Colonic mucosa (tissue), 4 donors: ENCODE measurements at regions not wholly inside any gene's neighbourhood (a gene's known extent, or its start where the extent isn't known, plus 50 kb on each side); places are given as distances from the start of the nearest gene placed in this dataset.
"Not testable (repeated sequence)": the region's sequence is repeated elsewhere in the genome, so short reads cannot be mapped to it uniquely, and the experiment has no call there.

Experiments used
- DNase-seq: peaks from one replicate; pipeline ENCODE4 v3.0.0-alpha.2; 2020
- H3K27ac ChIP-seq: fragments of 200-600 bp; one replicate; pipeline ENCODE4 v1.8.0; 2021
- H3K27me3 ChIP-seq: fragments of 200-600 bp; one replicate; pipeline ENCODE4 v1.8.0; 2021
- H3K36me3 ChIP-seq: fragments of 200-600 bp; one replicate; pipeline ENCODE4 v1.8.0; 2021
- H3K4me1 ChIP-seq: fragments of 200-600 bp; one replicate; pipeline ENCODE4 v1.8.0; 2021; ENCODE audit warnings: mild to moderate bottlenecking
- H3K4me3 ChIP-seq: fragments of 200-600 bp; one replicate; pipeline ENCODE4 v1.8.0; 2021
- H3K9ac ChIP-seq, 2 donors: one replicate each; pipeline ENCODE4 v1.7.0; 2013; ENCODE audit warnings: control low read depth in 2 of 2, low read depth in 2 of 2, low read length in 2 of 2
- H3K9me3 ChIP-seq: fragments of 200-600 bp; one replicate; pipeline ENCODE4 v1.8.0; 2021
- intact Hi-C: fragments of 100-400 bp; cut with DNase I; formaldehyde crosslinking; loops from one replicate; pipeline ENCODE4 v1.14.1; 2022
- TF ChIP-seq, protein P1 (sequence below): fragments of 200-600 bp; IDR thresholded peaks from one replicate; pipeline ENCODE4 v1.8.0; 2022; ENCODE audit warnings: antibody characterized with exemption, mild to moderate bottlenecking
- donor health status: healthy.
- donor health status: DM: no; HTN: no; CAD: no.
- donor health status: DM: no; HTN: no; CAD: no.

DNA sequence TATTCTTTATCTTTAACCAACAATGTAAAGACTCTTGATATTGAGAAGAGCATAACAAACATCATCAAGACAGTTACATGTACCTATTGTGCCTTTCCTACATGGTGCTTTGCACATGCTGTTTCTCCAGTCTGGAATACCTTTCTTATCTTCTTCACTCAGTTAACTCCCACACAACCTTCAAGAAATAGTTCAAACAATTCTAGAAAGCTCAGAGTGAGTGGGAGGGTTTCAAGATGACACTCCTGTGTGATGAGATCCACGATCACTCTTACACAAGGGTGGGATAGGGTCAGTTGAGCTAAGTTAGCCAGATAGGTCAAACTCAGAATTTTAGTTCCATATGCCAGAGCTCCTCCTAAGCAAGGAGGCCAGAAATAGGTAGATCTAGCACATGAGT is 915.5 kb downstream of the NR2F1-AS1 start:
- no peak overlapping the region for H3K27ac ChIP-seq
- DNase-seq: no peak
- no peaks in the 10 kb centered on the region for H3K27me3 ChIP-seq
- intact Hi-C loops: no loop called here
- no peak overlapping the region for H3K4me3 ChIP-seq
- no peak overlapping the region for H3K9ac ChIP-seq
- no peaks in the 10 kb centered on the region for H3K4me1 ChIP-seq
- TF ChIP-seq, protein P1, sequence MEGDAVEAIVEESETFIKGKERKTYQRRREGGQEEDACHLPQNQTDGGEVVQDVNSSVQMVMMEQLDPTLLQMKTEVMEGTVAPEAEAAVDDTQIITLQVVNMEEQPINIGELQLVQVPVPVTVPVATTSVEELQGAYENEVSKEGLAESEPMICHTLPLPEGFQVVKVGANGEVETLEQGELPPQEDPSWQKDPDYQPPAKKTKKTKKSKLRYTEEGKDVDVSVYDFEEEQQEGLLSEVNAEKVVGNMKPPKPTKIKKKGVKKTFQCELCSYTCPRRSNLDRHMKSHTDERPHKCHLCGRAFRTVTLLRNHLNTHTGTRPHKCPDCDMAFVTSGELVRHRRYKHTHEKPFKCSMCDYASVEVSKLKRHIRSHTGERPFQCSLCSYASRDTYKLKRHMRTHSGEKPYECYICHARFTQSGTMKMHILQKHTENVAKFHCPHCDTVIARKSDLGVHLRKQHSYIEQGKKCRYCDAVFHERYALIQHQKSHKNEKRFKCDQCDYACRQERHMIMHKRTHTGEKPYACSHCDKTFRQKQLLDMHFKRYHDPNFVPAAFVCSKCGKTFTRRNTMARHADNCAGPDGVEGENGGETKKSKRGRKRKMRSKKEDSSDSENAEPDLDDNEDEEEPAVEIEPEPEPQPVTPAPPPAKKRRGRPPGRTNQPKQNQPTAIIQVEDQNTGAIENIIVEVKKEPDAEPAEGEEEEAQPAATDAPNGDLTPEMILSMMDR: no peak
- no peaks in the 10 kb centered on the region for H3K36me3 ChIP-seq
- H3K9me3 ChIP-seq: no peaks in the 10 kb centered on the region

DNA sequence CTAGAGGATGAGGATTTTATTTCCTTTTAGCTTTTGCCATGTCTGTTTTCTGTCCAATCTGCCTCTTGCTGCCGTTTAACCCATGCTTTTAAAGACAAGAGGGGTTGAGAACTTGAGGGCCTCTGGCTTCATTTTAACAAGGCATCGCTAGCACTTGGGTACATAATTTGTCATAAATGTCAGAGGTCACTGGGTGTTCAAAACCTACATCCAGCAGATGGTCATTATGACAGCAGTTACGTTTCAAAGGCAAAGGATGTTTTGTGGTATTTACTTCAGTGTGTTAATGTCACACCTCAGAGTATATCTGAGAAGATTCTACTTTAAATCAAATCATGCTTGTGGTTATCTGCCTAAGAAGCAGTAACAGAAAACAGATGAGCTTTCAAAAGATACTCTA is 918.3 kb downstream of the NR2F1-AS1 start:
- intact Hi-C loops: no loop called here
- TF ChIP-seq, protein P1: no peak
- Histone ChIP-seq H3K9me3 (no peaks in the 10 kb centered on the region), H3K27me3 (no peaks in the 10 kb centered on the region), H3K4me1 (no peaks in the 10 kb centered on the region), H3K9ac (no peak overlapping the region), H3K4me3 (no peak overlapping the region), H3K27ac (no peak overlapping the region), H3K36me3 (no peaks in the 10 kb centered on the region)
- no peak for DNase-seq

DNA sequence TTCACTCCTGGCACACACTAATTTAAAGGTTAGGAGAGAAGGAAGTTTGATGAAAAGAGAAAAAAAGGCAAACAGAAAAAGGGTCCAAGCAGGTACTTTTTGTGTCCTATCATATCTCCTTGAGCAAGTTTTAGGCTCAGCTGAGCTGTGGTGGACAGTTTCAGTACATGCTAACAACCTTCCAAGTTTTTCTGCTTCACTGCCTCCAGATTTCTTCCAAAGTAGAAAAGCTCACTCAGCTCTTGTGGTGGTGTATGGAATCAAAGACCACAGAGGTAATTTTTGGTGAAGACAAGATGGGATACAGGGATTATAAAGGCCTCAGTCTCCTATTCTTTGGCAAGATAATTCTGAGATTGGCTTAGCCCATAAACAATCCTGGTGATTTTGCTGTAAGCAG is 921.8 kb downstream of the NR2F1-AS1 start:
- no peaks in the 10 kb centered on the region for H3K4me1 ChIP-seq
- H3K9me3 ChIP-seq: no peaks in the 10 kb centered on the region
- no peak overlapping the region for H3K4me3 ChIP-seq
- H3K27me3 ChIP-seq: no peaks in the 10 kb centered on the region
- TF ChIP-seq, protein P1: no peak
- H3K36me3 ChIP-seq: no peaks in the 10 kb centered on the region
- DNase-seq: no peak
- H3K27ac ChIP-seq: no peak overlapping the region
- intact Hi-C loops: no loop called here
- no peak overlapping the region for H3K9ac ChIP-seq

DNA sequence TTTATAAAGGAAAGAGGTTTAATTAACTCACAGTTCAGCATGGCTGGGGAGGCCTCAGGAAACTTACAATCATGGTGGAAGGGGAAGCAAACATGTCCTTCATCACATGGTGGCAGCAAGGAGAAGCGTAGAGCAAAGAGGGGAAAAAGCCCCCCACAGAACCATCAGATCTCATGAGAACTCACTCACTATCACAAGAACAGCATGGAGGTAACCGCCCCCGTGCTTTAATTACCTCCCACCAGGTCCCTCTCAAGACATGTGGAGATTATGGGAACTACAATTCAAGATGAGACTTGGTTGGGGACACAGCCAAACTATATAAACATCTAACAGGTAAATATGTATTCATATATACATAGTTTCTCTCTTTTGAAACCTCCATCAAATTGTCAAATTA is 926.4 kb downstream of the NR2F1-AS1 start:
- H3K27me3 ChIP-seq, H3K4me1 ChIP-seq, H3K9me3 ChIP-seq, H3K9ac ChIP-seq, H3K4me3 ChIP-seq, H3K27ac ChIP-seq, intact Hi-C loops, DNase-seq, H3K36me3 ChIP-seq: not testable (repeated sequence)

DNA sequence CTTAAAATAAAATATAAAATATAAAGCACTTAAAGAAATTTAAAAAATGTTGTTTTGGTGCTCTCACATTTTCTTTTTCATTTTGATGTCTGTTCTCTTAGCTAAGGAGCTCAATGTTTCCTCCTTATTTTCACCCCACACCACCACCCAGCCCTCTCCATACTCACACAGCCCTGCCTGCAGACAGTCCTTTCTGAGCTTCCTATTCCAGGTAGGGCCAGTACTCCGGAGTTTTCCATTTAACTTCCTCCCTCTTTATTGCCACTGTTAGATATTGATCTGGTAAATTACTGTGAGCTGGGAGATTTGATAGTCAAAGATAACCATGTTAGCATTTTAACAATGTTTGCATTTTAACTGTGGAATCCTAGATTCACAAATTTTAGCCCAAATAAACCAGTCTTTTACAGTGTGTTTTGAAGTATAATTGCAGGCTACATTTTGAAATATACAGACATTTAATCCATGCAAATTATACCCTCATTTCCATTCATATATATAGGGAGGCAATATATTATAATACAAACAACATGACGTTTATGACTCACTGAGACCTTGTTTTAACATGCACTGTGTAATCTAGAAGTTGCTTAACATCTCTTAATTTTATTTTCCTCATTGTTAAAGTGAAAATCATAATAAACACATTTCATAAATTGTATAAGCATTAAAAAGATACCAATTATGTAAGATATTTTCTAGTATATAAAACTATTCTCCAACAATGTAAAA is 927.1 kb downstream of the NR2F1-AS1 start:
- H3K9ac ChIP-seq: no peak overlapping the region
- H3K9me3 ChIP-seq: no peaks in the 10 kb centered on the region
- TF ChIP-seq, protein P1: no peak
- H3K4me3 ChIP-seq: no peak overlapping the region
- intact Hi-C loops: no loop called here
- no peak overlapping the region for H3K27ac ChIP-seq
- no peaks in the 10 kb centered on the region for H3K36me3 ChIP-seq
- H3K4me1 ChIP-seq: no peaks in the 10 kb centered on the region
- no peak for DNase-seq
- H3K27me3 ChIP-seq: no peaks in the 10 kb centered on the region

DNA sequence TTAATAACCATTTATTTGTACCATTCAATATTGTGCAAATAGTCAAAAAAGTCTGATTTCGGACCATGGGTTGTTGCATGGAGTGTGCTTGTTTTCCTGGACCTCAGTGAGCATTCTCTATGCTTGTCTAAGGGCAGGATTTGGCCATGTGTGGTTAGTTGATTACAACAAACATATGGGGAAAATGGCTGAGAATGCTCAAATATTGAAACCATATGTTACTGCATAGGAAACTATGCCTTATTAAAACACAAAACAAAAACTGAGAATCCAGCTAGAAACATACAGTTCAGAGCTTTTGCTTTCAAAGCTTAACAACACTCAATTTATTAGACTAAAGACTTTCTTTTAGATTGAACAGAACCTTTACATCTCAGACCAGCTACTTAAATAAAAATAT is 928.3 kb downstream of the NR2F1-AS1 start:
- intact Hi-C loops: no loop called here
- Histone ChIP-seq H3K4me3 (no peak overlapping the region), H3K36me3 (no peaks in the 10 kb centered on the region), H3K9me3 (no peaks in the 10 kb centered on the region), H3K27ac (no peak overlapping the region), H3K4me1 (no peaks in the 10 kb centered on the region), H3K9ac (no peak overlapping the region), H3K27me3 (no peaks in the 10 kb centered on the region)
- TF ChIP-seq, protein P1: no peak
- no peak for DNase-seq
